SKM-1 (cell line): ENCODE measurements at regions not wholly inside any gene's neighbourhood (a gene's known extent, or its start where the extent isn't known, plus 50 kb on each side); places are given as distances from the start of the nearest gene placed in this dataset.
"Not testable (repeated sequence)": the region's sequence is repeated elsewhere in the genome, so short reads cannot be mapped to it uniquely, and the experiment has no call there.

Source experiments
- DNase-seq: peaks from one replicate; lab custom pipeline; 2025; ENCODE audit not compliant: unreplicated experiment; lab: John Stamatoyannopoulos, UW

DNA sequence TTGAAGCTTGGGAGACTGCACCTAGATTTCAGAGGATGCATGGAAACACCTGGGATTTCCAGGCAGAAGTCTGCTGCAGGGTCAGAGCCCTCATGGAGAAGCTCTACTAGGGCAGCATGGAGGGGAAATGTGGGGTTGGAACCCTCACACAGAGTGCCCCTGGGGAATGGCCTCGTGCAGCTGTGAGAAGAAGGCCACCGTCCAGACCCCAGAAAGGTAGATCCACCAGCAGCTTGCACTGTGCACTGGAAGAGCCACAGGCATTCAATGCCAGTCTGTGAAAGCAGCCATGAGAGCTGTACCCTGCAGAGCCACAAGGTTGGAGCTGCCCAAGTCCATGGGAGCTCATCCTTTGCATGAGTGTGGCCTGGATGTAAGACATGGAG is 285.3 kb upstream of the FAM174A start:
- no peak for DNase-seq

DNA sequence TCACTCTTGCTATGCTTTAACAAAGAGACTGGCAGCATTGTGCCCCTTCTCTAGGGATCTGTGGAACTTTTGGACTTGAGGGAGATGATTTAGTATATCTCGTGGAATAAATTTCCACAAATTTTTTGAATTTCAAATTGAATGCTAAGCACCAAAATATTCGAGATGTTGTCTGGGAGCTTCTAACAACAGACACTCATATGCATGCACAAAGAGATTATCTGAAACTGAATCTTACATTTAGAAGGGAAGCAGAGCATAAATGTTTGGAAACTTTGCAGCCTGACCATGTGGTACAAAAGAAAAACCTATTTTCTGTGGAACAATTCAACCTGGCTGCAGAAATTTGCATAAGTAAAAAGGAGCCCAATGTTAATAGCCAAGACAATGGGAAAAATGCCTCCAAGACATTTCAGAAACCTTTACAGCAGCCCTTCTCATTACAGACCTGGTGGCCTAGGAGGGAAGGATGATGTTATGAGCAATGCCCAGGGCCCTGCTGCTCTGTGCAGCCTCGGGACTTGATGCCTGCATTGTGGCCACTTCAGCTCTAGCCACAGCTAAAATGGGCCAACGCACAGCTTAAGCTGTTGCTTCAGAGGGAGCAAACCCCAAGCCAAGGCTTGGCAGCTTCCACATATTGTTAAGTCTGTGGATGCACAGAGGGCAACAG is 285.8 kb upstream of the FAM174A start:
- no peak for DNase-seq

DNA sequence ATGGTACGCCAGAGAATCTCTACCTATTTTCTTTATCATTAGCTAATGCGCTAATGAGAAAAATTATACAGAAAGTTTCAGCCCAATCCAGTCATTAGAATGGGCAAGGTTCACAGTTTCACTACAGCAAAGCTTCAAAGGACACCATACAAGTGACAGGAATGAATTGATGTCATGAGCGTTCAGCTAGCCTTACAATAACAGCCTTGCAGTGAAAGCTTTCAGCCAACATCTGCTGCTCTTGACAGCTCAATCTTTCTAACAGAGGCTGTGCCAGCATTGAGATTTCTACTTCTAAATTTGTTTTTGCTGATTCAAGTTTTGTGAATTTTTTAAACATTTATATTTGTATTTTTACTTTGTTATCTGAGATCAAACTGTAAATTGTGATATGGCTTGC is 302.4 kb upstream of the FAM174A start:
- DNase-seq, result no peak

DNA sequence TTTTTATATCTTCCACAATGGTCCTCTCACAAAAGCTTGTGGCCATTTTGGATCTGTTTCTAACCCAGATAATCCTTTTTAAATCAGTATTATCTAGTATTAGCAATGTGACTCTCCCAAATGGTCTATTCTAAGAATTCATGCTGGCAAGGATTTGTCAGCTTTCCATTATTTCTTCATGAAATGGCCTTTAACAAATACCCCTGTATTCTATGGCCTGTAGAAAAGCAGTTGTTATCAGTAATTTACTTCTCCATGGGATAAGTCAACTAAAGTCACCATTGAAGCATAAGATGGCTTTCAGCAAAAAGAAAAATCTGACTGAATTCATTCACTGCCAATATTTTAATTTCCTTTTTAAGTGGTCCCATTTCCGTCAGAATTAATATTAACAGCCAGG is 346.4 kb upstream of the FAM174A start:
- DNase-seq, result no peak

DNA sequence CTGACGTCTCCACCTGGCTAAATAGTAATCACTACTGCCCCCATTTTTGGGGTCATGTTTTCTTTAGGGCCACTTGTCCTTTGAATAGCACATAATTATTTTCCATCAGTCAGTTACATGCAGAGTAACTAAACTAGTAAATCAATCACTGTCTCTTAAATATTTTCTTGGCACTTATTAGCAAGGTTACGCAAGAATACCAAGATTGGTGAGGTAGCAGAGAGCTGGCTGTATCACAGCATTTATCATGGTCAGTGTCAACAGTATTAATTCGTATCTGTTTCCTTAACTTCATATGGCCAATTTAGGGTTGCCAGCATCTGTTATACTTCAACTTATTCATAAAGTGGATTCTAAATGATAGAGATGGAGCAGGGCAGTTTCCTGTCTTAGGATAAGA is 346.8 kb upstream of the FAM174A start:
- no peak for DNase-seq

DNA sequence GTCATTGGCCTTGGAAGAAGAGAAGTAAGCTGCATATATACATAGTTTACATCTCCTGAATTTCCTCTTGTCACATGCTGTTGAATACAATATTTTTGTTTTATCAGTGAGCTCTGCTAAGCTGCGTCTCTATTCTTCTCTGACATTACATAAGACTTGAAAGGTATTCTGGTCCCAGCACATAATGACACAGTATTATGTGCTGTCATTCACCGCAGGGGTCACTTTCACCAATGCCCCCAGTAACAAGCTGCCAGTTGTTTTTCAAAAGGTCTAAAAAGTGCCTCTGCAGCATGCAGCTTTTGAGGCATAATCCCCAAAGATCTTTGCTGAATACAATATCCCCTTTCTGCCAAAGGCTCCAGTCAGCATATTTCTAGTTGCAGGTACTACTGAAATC is 349.0 kb upstream of the FAM174A start:
- DNase-seq, result no peak

DNA sequence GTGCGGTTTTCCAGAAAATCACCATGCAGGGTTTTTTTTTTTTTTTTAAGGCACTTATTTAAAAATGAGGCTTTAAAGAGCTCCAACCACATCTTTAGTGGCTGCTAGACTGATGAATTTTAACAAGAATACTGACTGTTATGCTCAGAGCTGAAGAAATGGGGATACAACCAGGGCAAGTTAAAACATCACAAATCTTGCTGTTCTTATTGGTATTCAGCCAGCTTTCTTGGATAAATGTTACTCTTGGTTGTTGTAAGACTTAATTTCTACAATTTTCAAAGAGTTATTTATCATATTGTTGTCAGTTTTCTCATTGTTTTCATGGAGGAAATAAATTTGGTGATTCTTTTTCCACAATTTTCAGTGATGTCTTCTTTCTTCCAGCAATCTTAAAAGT is 352.8 kb upstream of the FAM174A start:
- DNase-seq, result no peak

DNA sequence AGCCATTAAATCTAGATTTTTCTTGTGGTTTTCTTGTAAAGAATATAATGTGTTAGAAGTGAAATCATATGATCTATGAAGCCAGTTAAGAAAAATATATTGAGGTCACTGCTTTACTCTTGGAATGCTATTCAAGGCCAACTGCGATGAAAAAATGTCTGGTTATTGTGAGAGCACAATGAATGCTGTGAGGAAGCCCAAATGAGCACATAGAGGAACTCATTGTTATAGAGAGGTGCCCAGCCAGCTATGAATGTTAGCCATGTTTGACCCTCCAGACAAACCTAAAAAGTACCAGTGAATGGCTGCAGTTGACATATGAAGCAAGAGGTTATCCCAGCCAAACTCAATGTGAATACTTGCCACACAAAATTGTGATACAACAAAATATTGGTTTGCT is 359.8 kb upstream of the FAM174A start:
- no peak for DNase-seq

DNA sequence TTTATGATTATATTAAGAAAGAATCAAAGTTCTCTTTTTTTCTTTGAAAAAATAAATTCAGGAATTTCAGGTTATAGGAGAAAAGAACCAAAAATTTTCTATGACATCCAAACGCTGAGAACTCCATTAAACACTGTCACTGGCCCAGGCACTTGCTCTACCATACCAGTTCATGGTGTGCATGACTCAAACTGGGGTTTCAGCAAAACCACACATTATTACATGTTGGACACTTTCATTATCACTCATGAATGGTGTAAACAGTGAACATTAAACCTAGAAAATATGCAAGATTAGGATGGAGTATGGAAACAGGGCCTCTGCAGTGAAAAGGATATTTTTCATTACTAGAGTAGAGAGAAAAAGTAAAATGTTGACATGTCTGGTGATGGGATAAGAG is 369.9 kb upstream of the FAM174A start:
- DNase-seq, result no peak

DNA sequence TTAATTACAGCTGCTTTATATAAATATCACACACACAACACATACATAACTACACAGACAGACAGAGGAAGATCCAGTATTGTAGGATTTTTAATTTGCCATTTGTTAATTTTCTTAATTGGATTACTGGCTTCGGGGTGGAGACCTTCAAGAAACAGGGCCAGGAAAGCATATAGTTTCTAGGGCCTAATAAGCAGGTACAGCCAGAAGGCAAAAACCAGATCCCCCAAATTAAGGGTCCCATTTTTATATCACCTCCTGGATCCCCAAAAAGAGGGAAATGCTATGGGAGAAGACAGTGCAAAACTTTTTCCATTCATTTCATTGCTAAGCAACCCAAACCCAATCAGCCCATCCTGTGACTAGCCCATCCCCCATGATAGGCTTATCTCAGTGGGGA is 373.3 kb upstream of the FAM174A start:
- no peak for DNase-seq

DNA sequence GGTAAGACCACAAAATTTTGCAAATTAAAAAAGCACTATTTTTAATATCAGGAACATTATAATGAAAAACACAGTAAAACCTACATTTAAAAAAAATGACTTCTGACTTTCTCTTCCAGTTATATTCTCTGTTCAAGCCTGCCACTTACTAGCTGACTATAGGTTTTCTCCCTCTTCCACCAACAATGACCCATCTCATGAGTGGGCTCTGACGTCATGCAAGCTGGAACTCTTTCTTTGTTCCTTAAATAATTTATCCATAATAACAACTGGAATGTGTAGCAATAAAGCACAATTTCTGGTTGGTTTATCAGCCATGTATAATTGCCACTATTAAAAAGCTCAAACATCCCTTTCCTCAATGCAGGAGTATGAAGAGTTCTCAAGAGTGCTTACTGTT is 378.1 kb upstream of the FAM174A start:
- no peak for DNase-seq

DNA sequence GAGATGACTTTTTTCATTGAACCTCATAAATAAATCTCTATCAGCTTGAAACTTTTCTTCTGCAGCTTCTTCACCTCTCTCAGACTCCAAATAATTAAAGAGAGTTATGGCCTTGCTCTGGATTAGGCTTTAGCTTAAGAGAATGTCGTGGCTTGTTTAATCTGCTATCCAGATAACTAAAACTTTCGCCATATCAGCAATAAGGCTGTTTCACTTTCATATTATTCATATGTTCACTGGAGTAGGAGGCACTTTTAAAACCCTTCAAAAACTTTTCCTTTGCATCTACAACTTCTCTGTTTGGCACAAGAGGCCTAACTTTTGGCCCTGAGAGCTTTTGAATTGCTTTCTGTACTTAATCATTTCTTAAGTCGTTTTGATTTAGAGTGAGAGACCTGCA is 386.9 kb upstream of the FAM174A start:
- no peak for DNase-seq

DNA sequence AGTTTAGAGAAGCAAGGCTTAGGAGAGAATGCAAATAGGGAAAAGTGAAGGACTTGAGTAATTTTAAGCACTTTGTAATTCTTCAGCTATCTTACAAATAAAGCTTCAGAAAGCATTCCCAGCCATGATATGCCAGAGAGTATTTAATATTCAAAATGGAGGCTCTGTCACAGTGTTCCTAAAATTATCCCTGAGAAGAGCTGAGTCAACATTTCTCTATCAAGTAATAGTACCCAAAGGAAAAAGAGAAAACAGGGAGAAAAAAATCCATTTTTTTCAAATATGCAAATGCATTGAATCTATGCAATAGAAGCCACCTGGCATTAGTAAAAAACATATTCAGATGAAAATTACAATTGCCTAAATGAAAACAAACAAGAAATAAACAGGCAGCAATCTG is 392.6 kb upstream of the FAM174A start:
- DNase-seq, result no peak

DNA sequence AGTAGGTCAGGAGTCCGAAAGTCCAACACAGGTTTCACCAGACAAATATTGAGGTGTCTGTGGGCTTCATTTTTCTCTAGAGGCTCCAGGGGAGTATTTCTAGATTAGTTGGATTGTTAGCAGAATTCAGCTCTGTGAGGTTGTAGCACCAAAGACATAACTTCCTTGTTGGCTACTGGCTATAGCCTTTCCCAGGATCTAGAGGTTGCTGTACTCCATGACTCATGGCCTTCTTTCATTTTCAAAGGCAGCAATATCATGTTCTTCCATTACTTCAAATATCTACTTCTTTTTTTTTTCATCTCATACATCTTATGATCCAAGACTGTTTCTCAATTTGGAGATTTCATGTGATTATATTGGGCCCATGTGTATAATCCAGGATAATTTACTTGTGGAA is 404.0 kb upstream of the FAM174A start:
- DNase-seq, result no peak

DNA sequence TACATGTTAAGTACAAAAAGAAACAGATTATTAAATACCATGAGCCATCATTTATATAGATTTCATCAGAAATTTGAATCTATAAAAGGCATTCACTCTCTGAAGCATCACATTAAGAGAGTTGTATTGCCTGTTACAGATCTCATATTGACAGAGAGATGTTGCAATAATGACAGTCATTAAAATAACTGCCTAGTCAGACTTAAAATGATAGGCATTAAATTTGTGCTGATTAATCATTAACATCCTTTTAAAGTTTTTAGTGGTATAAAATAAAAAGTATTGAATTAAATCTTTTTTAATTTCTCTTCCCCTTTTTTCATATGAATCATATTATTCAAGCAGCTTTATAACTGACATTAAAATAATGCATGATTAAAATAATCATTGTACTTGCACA is 404.9 kb upstream of the FAM174A start:
- no peak for DNase-seq

DNA sequence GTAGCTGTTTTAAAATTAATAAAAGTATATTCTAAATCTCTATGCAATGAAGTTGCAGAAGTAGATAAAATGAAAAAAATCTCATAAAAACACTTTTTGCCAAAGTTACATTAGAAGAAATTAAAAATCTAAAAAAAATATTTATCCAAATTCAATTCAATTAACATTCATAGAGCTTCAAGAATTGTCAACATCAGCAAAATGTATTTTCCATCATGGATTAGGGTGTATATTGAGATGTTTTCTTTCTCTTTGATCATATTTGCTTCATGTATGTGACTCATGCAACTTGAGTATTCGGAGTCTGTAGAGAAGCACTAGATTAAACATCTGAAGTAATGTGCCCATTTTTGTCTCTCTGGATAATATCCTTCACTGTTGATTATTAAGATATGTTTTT is 415.3 kb upstream of the FAM174A start:
- no peak for DNase-seq

DNA sequence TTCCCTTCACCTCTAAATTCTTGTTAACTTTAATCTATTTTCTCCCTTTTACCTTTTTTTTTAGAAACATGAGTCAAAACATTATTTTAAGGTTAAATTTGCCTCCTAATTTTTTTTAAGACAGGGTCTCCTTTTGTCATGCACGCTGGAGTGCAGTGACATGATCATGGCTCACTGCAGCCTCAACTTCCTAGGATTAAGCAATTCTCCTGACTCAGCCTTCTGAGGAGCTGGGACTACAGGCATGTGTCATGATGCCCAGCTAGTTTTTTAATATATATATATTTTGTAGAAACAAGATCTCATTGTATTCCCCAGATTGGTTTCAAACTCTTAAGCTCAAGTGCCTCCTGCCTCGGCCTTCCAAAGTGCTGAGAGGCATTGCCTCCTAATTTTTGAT is 424.7 kb upstream of the FAM174A start:
- DNase-seq, result no peak

DNA sequence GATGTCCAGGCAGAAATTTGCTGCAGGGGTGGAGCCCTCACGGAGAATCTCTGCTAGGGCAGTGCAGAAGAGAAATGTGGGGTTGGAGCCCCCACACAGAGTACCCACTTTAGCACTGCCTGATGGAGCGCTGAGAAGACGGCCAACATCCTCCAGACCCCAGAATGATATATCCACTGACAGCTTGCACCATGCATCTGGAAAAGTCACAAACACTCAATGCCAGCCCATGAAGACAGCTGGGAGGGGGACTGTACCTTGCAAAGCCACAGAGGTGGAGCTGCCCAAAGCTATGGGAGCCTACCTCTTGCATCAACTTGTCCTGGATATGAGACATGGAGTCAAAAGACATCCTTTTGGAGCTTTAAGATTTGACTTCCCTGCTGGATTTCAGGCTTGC is 426.3 kb upstream of the FAM174A start:
- no peak for DNase-seq

DNA sequence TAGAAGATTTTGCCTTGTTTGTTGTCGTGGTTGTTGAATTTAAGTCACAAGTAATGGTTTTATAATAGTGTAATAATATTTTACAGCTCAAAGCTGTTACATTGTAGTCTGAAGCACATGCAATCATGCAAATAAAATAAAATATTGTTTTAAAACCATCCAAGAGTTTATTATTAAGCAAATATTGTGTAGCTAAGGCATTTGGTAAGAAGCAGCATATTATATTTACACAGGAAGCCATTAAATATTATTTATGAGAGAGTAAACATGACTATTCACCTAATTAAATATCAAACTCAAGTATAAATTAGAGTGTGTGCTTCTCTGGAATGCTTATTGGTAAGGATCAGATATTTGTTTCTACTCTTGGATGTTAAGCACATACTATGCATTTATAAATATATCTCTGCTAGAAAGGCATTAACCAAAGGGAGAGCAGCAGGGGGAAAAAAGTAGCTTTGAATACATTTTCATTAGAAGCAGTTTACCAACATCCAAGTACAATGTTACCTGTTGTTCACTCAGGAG is 431.5 kb upstream of the FAM174A start:
- not testable (repeated sequence) for DNase-seq

DNA sequence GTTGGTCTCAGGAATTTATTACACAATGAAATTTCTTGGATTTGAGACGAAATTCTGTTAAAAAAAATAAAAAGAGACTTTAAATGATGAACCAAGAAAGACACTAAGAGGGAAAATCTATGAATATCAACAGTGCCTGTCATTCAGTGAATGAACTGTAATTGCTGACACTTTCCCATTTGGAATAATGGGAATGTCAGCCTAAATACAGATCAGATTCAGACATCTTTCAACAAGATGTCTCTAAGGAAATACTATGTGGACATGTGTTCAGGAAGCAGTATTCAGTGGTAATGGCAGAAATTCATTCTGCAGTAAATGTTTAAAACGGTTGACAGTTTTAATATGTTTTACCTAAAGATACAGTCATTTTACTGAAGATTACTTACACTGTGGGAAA is 433.7 kb upstream of the FAM174A start:
- DNase-seq, result not testable (repeated sequence)

DNA sequence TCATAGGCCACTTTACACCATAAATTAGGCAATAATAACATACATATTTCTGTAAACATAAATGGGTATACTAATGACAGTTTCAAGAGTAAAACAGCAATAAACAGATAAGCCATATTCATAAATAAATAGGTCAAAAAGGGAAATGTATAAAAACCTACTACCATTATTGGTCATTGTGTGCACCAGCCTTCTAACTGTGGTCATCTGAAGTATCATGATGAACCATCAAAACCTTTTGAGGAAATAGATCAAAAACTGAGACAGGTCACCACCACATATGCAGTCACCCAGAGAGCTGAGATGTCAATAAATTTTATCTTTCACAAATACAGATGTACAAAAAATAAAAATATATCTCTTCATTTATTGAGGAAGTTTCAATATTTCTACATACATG is 438.8 kb upstream of the FAM174A start:
- not testable (repeated sequence) for DNase-seq

DNA sequence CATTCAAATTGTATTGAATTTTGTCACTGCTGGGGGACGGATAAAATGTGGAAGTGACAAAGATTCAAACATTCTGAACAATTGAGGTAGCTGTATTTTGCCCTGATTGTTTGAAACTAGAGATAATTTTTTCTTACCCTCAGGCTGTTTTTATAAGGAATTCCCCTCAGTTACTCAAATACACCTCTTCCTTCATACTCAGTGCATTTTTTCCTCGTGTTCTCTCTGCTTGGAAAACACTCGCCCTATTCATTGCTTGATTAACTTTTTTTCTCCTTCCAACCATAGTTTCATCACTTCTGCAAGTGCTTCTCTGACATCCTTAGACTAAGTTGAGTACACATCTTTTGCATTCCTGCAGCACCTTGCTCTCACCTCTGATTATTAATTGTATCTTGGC is 454.5 kb upstream of the FAM174A start:
- not testable (repeated sequence) for DNase-seq

DNA sequence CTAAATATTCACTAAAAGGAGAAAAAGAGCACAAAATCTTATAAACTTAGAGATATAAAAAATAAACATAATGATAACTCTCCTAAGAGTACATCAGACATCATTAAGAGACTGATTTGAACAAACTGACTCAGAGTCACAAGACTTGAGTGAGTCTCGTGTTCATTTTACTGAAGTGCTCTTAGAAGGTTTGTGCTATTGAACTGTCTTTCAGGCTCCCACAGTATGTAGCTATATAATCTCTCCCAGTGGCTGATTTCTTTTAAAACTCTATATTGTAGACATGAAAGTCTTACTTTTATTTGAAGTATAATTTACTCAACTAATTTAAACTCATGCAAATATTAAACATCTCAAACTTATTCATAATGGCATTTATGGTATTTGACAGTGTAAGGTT is 456.0 kb upstream of the FAM174A start:
- not testable (repeated sequence) for DNase-seq
